Colonic mucosa (tissue), 4 donors: ENCODE measurements at regions not wholly inside any gene's neighbourhood (a gene's known extent, or its start where the extent isn't known, plus 50 kb on each side); places are given as distances from the start of the nearest gene placed in this dataset.

Experiments used
- DNase-seq: peaks from one replicate; pipeline ENCODE4 v3.0.0-alpha.2; 2020
- H3K27ac ChIP-seq: fragments of 200-600 bp; one replicate; pipeline ENCODE4 v1.8.0; 2021
- H3K27me3 ChIP-seq: fragments of 200-600 bp; one replicate; pipeline ENCODE4 v1.8.0; 2021
- H3K36me3 ChIP-seq: fragments of 200-600 bp; one replicate; pipeline ENCODE4 v1.8.0; 2021
- H3K4me1 ChIP-seq: fragments of 200-600 bp; one replicate; pipeline ENCODE4 v1.8.0; 2021; ENCODE audit warnings: mild to moderate bottlenecking
- H3K4me3 ChIP-seq: fragments of 200-600 bp; one replicate; pipeline ENCODE4 v1.8.0; 2021
- H3K9ac ChIP-seq, 2 donors: one replicate each; pipeline ENCODE4 v1.7.0; 2013; ENCODE audit warnings: control low read depth in 2 of 2, low read depth in 2 of 2, low read length in 2 of 2
- H3K9me3 ChIP-seq: fragments of 200-600 bp; one replicate; pipeline ENCODE4 v1.8.0; 2021
- intact Hi-C: fragments of 100-400 bp; cut with DNase I; formaldehyde crosslinking; loops from one replicate; pipeline ENCODE4 v1.14.1; 2022
- TF ChIP-seq, protein P1 (sequence below): fragments of 200-600 bp; IDR thresholded peaks from one replicate; pipeline ENCODE4 v1.8.0; 2022; ENCODE audit warnings: antibody characterized with exemption, mild to moderate bottlenecking
- donor health status: healthy.
- donor health status: DM: no; HTN: no; CAD: no.
- donor health status: DM: no; HTN: no; CAD: no.

DNA sequence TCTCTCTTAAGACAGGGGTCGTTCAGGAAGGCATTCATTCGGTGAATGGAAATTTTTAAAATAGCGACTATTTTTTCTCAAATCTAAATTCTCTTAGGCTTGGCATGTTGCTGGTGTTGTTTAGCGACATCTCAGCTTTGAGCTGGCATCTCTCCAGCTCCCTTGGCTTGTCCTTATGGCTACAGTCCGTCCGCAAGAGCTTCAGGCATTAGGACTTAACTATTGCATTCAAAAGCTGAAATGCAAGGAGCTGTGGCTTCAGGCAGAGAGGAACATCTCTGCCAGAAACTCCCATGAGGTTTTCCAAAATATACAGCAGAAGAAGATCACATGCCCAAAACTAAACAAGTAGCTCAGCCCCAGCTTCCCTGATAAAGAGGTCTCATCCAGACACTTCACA is 578.5 kb downstream of the EFNB2 start:
- Histone ChIP-seq H3K4me3 (no peak overlapping the region), H3K27me3 (no peaks in the 10 kb centered on the region), H3K9ac (no peak overlapping the region), H3K9me3 (no peaks in the 10 kb centered on the region), H3K4me1 (no peaks in the 10 kb centered on the region), H3K36me3 (no peaks in the 10 kb centered on the region), H3K27ac (no peak overlapping the region)
- intact Hi-C loops: no loop called here
- no peak for DNase-seq
- TF ChIP-seq, protein P1, sequence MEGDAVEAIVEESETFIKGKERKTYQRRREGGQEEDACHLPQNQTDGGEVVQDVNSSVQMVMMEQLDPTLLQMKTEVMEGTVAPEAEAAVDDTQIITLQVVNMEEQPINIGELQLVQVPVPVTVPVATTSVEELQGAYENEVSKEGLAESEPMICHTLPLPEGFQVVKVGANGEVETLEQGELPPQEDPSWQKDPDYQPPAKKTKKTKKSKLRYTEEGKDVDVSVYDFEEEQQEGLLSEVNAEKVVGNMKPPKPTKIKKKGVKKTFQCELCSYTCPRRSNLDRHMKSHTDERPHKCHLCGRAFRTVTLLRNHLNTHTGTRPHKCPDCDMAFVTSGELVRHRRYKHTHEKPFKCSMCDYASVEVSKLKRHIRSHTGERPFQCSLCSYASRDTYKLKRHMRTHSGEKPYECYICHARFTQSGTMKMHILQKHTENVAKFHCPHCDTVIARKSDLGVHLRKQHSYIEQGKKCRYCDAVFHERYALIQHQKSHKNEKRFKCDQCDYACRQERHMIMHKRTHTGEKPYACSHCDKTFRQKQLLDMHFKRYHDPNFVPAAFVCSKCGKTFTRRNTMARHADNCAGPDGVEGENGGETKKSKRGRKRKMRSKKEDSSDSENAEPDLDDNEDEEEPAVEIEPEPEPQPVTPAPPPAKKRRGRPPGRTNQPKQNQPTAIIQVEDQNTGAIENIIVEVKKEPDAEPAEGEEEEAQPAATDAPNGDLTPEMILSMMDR: no peak

GRCh38 chr13:105952973-105953290 is 582.5 kb downstream of the EFNB2 start:
- Histone ChIP-seq H3K36me3 (no peaks in the 10 kb centered on the region), H3K4me3 (no peak overlapping the region), H3K27me3 (no peaks in the 10 kb centered on the region), H3K4me1 (no peaks in the 10 kb centered on the region), H3K9ac (no peak overlapping the region), H3K9me3 (no peaks in the 10 kb centered on the region), H3K27ac (no peak overlapping the region)
- no peak for DNase-seq
- intact Hi-C loops: no loop called here
- TF ChIP-seq, protein P1: no peak

DNA sequence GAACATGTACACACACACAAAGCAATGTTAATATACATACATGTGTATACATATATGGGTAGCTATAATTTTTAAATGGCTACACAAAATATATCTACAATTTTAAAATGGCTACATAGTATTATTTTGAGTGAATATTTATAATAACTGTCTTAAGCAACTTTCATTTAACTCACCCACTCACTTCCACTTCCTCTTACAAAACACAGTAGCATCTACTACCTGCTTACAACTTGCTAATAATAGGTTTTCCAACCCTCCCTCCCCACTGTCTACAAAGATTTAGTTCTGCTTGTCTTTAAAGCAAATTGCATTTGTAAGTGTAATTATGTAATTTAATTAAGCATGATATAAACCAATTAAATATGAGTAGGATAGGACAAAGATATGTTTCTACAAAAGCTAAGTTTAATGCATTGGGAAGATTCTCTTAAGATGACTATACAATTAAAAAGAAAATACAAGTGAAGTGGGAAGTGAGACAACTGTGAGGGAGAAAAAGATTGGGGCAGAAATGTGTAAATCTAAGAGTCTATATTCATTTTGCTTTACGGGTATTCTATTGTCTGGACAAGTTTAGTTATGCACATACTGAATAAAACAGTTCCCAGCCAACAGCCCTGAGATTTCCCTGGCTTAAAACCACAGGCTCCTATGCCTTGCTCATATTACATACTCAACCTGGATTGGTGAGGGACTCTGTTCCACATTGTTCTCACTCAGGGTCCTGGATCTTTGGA is 583.1 kb downstream of the EFNB2 start:
- no peaks in the 10 kb centered on the region for H3K27me3 ChIP-seq
- no peak overlapping the region for H3K27ac ChIP-seq
- DNase-seq: no peak
- no peak overlapping the region for H3K4me3 ChIP-seq
- no peak overlapping the region for H3K9ac ChIP-seq
- H3K9me3 ChIP-seq: no peaks in the 10 kb centered on the region
- intact Hi-C loops: no loop called here
- H3K36me3 ChIP-seq: no peaks in the 10 kb centered on the region
- H3K4me1 ChIP-seq: no peaks in the 10 kb centered on the region
- TF ChIP-seq, protein P1: no peak

- Histone ChIP-seq H3K27ac (no peak overlapping the region), H3K27me3 (no peaks in the 10 kb centered on the region), H3K9ac (no peak overlapping the region), H3K4me1 (no peaks in the 10 kb centered on the region), H3K4me3 (no peak overlapping the region), H3K36me3 (no peaks in the 10 kb centered on the region), H3K9me3 (no peaks in the 10 kb centered on the region)
- intact Hi-C loops: no loop called here
- TF ChIP-seq, protein P1: no peak
- DNase-seq: no peak
Observed at GRCh38 chr13:105948143-105948542, 587.3 kb downstream of the EFNB2 start.

DNA sequence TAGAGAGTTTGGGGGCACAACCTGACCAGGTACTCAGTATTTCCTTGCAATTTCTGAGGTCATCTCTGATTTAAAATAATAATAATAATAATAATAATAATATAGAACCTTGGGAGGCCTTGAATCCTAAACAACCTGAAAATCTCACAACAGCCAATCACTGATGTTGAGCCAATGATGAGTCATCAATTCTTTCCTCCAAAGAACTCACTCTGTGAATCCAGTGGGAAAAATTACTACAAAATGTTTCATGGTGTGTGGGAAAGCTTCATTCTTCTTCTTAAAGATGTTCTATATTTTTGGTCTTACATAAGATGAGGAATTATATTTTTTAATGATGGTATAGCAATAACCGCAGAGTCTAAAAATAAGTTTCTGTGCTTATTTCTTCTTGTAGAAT is 594.6 kb downstream of the EFNB2 start:
- Histone ChIP-seq H3K4me1 (no peaks in the 10 kb centered on the region), H3K27ac (no peak overlapping the region), H3K9ac (no peak overlapping the region), H3K4me3 (no peak overlapping the region), H3K9me3 (no peaks in the 10 kb centered on the region), H3K27me3 (no peaks in the 10 kb centered on the region), H3K36me3 (no peaks in the 10 kb centered on the region)
- intact Hi-C loops: no loop called here
- TF ChIP-seq, protein P1: no peak
- no peak for DNase-seq
